ENCODE measurements at regions not wholly inside any gene's neighbourhood (a gene's known extent, or its start where the extent isn't known, plus 50 kb on each side); places are given as distances from the start of the nearest gene placed in this dataset.

DNA sequence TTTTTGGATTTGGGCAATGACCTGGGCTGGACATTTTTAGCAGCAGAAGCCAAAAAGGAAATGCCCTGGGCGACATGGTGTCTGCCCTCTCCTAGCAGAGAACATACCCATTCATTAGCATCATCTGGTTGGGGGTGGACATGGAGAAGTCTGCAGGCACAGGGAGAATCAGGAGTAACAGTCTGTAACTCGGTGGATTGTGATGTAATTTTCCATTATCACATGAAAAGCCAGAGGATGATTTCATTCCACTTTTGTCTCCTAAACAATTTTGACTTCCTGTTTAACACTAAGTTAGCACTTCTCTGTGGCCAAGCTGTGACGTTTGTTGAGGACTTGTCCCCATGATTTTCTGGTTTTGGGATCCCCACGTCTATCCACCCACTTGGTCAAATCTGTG is 153.8 kb upstream of the HABP2 start:
- TF ChIP-seq, protein P1, sequence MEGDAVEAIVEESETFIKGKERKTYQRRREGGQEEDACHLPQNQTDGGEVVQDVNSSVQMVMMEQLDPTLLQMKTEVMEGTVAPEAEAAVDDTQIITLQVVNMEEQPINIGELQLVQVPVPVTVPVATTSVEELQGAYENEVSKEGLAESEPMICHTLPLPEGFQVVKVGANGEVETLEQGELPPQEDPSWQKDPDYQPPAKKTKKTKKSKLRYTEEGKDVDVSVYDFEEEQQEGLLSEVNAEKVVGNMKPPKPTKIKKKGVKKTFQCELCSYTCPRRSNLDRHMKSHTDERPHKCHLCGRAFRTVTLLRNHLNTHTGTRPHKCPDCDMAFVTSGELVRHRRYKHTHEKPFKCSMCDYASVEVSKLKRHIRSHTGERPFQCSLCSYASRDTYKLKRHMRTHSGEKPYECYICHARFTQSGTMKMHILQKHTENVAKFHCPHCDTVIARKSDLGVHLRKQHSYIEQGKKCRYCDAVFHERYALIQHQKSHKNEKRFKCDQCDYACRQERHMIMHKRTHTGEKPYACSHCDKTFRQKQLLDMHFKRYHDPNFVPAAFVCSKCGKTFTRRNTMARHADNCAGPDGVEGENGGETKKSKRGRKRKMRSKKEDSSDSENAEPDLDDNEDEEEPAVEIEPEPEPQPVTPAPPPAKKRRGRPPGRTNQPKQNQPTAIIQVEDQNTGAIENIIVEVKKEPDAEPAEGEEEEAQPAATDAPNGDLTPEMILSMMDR (IDR thresholded peaks at IDR 0.05) = no peak
- TF ChIP-seq POLR2A (IDR thresholded peaks at IDR 0.05) = no peak
